ENCODE measurements at regions not wholly inside any gene's neighbourhood (a gene's known extent, or its start where the extent isn't known, plus 50 kb on each side); places are given as distances from the start of the nearest gene placed in this dataset.

- H3K4me3 ChIP-seq (ENCODE audit: low read depth, low read length): no peak overlapping the region
- TF ChIP-seq POLR2A (IDR thresholded peaks at IDR 0.05; ENCODE audit: extremely low read depth, insufficient read length): no peak
- no peak for TF ChIP-seq CTCF (IDR thresholded peaks at IDR 0.05; ENCODE audit: low read depth, low read length)
- TF ChIP-seq MAX (IDR thresholded peaks at IDR 0.05; ENCODE audit: low read depth, low read length): no peak
- TF ChIP-seq MYC (IDR thresholded peaks at IDR 0.05; ENCODE audit: low read depth, low read length): no peak
- no peak for DNase-seq (ENCODE audit: low read depth)
Measured at GRCh38 chr12:131543040-131543439, 167.8 kb upstream of the SFSWAP start.

GRCh38 chr12:131547555-131547954 lies 163.3 kb upstream of the SFSWAP start:
- no peak overlapping the region for H3K4me3 ChIP-seq (ENCODE audit: low read depth, low read length)
- no peak for DNase-seq (ENCODE audit: low read depth)
- TF ChIP-seq MYC (IDR thresholded peaks at IDR 0.05; ENCODE audit: low read depth, low read length) (no peak), CTCF (IDR thresholded peaks at IDR 0.05; ENCODE audit: low read depth, low read length) (no peak), MAX (IDR thresholded peaks at IDR 0.05; ENCODE audit: low read depth, low read length) (no peak)

GRCh38 chr12:131550121-131550520 lies 160.8 kb upstream of the SFSWAP start:
- DNase-seq (ENCODE audit: low read depth): no peak
- no peak overlapping the region for H3K4me3 ChIP-seq (ENCODE audit: low read depth, low read length)
- no peak for TF ChIP-seq POLR2A (IDR thresholded peaks at IDR 0.05; ENCODE audit: extremely low read depth, insufficient read length)
- no peak for TF ChIP-seq MYC (IDR thresholded peaks at IDR 0.05; ENCODE audit: low read depth, low read length)
- TF ChIP-seq CTCF (IDR thresholded peaks at IDR 0.05; ENCODE audit: low read depth, low read length): no peak
- no peak for TF ChIP-seq MAX (IDR thresholded peaks at IDR 0.05; ENCODE audit: low read depth, low read length)

GRCh38 chr12:131551675-131552491 lies 159.0 kb upstream of the SFSWAP start:
- no peak overlapping the region for H3K4me3 ChIP-seq (ENCODE audit: low read depth, low read length)
- no peak for DNase-seq (ENCODE audit: low read depth)
- TF ChIP-seq MAX (IDR thresholded peaks at IDR 0.05; ENCODE audit: low read depth, low read length): no peak
- TF ChIP-seq MYC (IDR thresholded peaks at IDR 0.05; ENCODE audit: low read depth, low read length): no peak
- no peak for TF ChIP-seq CTCF (IDR thresholded peaks at IDR 0.05; ENCODE audit: low read depth, low read length)
- no peak for TF ChIP-seq POLR2A (IDR thresholded peaks at IDR 0.05; ENCODE audit: extremely low read depth, insufficient read length)

- H3K4me3 ChIP-seq (ENCODE audit: low read depth, low read length): no peak overlapping the region
- TF ChIP-seq CTCF (IDR thresholded peaks at IDR 0.05; ENCODE audit: low read depth, low read length) (no peak), POLR2A (IDR thresholded peaks at IDR 0.05; ENCODE audit: extremely low read depth, insufficient read length) (no peak), MYC (IDR thresholded peaks at IDR 0.05; ENCODE audit: low read depth, low read length) (no peak), MAX (IDR thresholded peaks at IDR 0.05; ENCODE audit: low read depth, low read length) (no peak)
- DNase-seq (ENCODE audit: low read depth): no peak
Measured at GRCh38 chr12:131552492-131552863, 158.4 kb upstream of the SFSWAP start.

Data from NB4 (cell line).